Endothelial cell of umbilical vein (primary cell): ENCODE measurements at regions not wholly inside any gene's neighbourhood (a gene's known extent, or its start where the extent isn't known, plus 50 kb on each side); places are given as distances from the start of the nearest gene placed in this dataset.

Experiments used
- EZH2 ChIP-seq: IDR thresholded peaks from 2 replicates; pipeline ENCODE4 v1.6.1; 2012; ENCODE audit warnings: borderline replicate concordance, low read depth, mild to moderate bottlenecking, moderate library complexity, low read length, inconsistent platforms; ENCODE audit not compliant: severe bottlenecking
- POLR2A ChIP-seq: IDR thresholded peaks from 2 replicates; pipeline ENCODE4 v1.6.1; 2012; ENCODE audit warnings: low read depth, mild to moderate bottlenecking, control low read depth, low read length
- POLR2AphosphoS5 ChIP-seq: IDR thresholded peaks from 2 replicates; pipeline ENCODE4 v1.6.1; 2012; ENCODE audit warnings: low read depth, mild to moderate bottlenecking, control low read depth, low read length, moderate library complexity; ENCODE audit not compliant: insufficient read depth
- TF ChIP-seq, protein P1 (sequence below), 2 donors: IDR thresholded peaks; 1 replicate in 1 of 2; 2 replicates in 1 of 2; pipeline ENCODE4 v1.5.1; 2011; ENCODE audit warnings: low read length in 2 of 2, mild to moderate bottlenecking in 2 of 2, moderate library complexity in 2 of 2, control low read depth in 1 of 2, inconsistent platforms in 1 of 2, low read depth in 1 of 2; ENCODE audit not compliant: insufficient read depth in 1 of 2; ENCODE audit errors: extremely low read depth in 1 of 2

DNA sequence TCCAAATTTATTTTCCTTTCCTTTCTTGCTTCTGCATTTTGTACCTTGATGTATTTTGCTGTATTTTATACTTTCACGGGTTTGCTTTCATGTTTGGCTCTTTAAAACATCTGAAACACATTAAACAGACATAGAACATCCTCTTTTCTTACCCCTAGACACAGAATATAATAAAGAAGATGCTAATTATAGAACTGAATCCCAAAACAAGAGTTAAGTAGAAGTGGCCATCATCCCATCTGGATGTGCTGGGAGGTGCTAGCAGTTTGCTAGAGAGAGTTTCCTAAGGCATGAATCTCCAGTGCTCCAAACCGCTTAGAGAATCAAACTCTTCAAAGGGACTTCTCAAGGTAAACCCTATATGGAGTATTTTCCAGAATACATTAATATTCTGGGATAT, 53.9 kb upstream of the GNG12 start:
- no peak for TF ChIP-seq POLR2A
- TF ChIP-seq, protein P1, sequence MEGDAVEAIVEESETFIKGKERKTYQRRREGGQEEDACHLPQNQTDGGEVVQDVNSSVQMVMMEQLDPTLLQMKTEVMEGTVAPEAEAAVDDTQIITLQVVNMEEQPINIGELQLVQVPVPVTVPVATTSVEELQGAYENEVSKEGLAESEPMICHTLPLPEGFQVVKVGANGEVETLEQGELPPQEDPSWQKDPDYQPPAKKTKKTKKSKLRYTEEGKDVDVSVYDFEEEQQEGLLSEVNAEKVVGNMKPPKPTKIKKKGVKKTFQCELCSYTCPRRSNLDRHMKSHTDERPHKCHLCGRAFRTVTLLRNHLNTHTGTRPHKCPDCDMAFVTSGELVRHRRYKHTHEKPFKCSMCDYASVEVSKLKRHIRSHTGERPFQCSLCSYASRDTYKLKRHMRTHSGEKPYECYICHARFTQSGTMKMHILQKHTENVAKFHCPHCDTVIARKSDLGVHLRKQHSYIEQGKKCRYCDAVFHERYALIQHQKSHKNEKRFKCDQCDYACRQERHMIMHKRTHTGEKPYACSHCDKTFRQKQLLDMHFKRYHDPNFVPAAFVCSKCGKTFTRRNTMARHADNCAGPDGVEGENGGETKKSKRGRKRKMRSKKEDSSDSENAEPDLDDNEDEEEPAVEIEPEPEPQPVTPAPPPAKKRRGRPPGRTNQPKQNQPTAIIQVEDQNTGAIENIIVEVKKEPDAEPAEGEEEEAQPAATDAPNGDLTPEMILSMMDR (IDR thresholded peaks at IDR 0.05; ENCODE audit: extremely low read depth in 1 of 2, insufficient read depth in 1 of 2, low read depth in 1 of 2, low read length in 2 of 2), result no peak
- no peak for TF ChIP-seq EZH2
- TF ChIP-seq POLR2AphosphoS5, result no peak
